IMR-90 (cell line): ENCODE measurements at regions not wholly inside any gene's neighbourhood (a gene's known extent, or its start where the extent isn't known, plus 50 kb on each side); places are given as distances from the start of the nearest gene placed in this dataset.

Source experiments
- ATAC-seq: fragments of 200-7000 bp; cut with Tn5 transposase; 2 replicates; pipeline ENCODE4 v1.9.1; 2020; ENCODE audit warnings: low read depth, mild to moderate bottlenecking, moderate library complexity
- BruUV-seq: library from RNA; stranded (reverse); fragments of 400-500 nt; replicated peaks from 2 replicates; lab custom pipeline; 2021; lab: Mats Ljungman, UMichigan
- CTCF ChIA-PET: fragments of 300-600 bp; formaldehyde crosslinking; extraction: SDS; loops from one replicate; lab custom pipeline; 2021; ENCODE audit warnings: antibody characterized with exemption; lab: Yijun Ruan, JAX
- POLR2A ChIA-PET: fragments of 300-600 bp; sonication (Branson Sonifier 250); formaldehyde crosslinking; loops from one replicate; lab custom pipeline; 2022; ENCODE audit warnings: antibody characterized with exemption; ENCODE audit not compliant: unreplicated experiment; lab: Charles Lee
- DNase-seq: peaks from one replicate; pipeline ENCODE4 v3.0.0; 2013
- H2AFZ ChIP-seq: replicated peaks from 2 replicates; pipeline ENCODE3; 2013; ENCODE audit warnings: low read length, mild to moderate bottlenecking; ENCODE audit not compliant: poor library complexity
- H2AK5ac ChIP-seq: 2 replicates; pipeline ENCODE4 v1.6.1; 2013; ENCODE audit warnings: low read depth, low read length, inconsistent platforms
- H2AK9ac ChIP-seq: replicated peaks from 2 replicates; pipeline ENCODE3; 2013; ENCODE audit warnings: mild to moderate bottlenecking, low read depth, low read length, moderate library complexity; ENCODE audit not compliant: poor library complexity
- H2BK120ac ChIP-seq: 2 replicates; pipeline ENCODE4 v1.6.1; 2013; ENCODE audit warnings: low read depth, low read length, inconsistent platforms
- H2BK15ac ChIP-seq: 3 replicates; pipeline ENCODE4 v1.6.1; 2013; ENCODE audit warnings: low read depth, low read length, inconsistent platforms
- H2BK20ac ChIP-seq: 2 replicates; pipeline ENCODE4 v1.6.1; 2013; ENCODE audit warnings: low read depth, mild to moderate bottlenecking, inconsistent platforms, low read length, moderate library complexity
- H2BK5ac ChIP-seq: 2 replicates; pipeline ENCODE4 v1.6.1; 2013; ENCODE audit warnings: mild to moderate bottlenecking, low read depth, low read length, inconsistent platforms; ENCODE audit not compliant: poor library complexity, severe bottlenecking
- H3K14ac ChIP-seq: replicated peaks from 2 replicates; pipeline ENCODE4 v1.6.1; 2013; ENCODE audit warnings: low read depth, low read length, inconsistent platforms
- H3K18ac ChIP-seq: 2 replicates; pipeline ENCODE4 v1.6.1; 2013; ENCODE audit warnings: low read depth, low read length, control low read depth
- H3K23ac ChIP-seq: 2 replicates; pipeline ENCODE4 v1.6.1; 2013; ENCODE audit warnings: low read depth, low read length, inconsistent platforms
- H3K27ac ChIP-seq: 2 replicates; pipeline ENCODE4 v1.5.1; 2013; ENCODE audit warnings: mild to moderate bottlenecking, control low read depth, low read length; ENCODE audit not compliant: insufficient read depth
- H3K27me3 ChIP-seq: 2 replicates; pipeline ENCODE4 v1.6.1; 2013; ENCODE audit warnings: low read length; ENCODE audit not compliant: control insufficient read depth, insufficient read depth
- H3K36me3 ChIP-seq: 2 replicates; pipeline ENCODE4 v1.6.1; 2013; ENCODE audit warnings: low read length, mixed read lengths; ENCODE audit not compliant: control insufficient read depth, insufficient read depth
- H3K4ac ChIP-seq: 2 replicates; pipeline ENCODE4 v1.6.1; 2013; ENCODE audit warnings: low read depth, low read length, inconsistent platforms
- H3K4me1 ChIP-seq: 2 replicates; pipeline ENCODE4 v1.6.1; 2013; ENCODE audit warnings: low read length, mixed read lengths; ENCODE audit not compliant: control insufficient read depth, insufficient read depth
- H3K4me2 ChIP-seq: 2 replicates; pipeline ENCODE4 v1.6.1; 2013; ENCODE audit warnings: low read depth, mild to moderate bottlenecking, control low read depth, low read length, moderate library complexity
- H3K4me3 ChIP-seq: 2 replicates; pipeline ENCODE4 v1.5.1; 2013; ENCODE audit warnings: low read depth, mild to moderate bottlenecking, control low read depth, low read length, moderate library complexity; ENCODE audit not compliant: insufficient read depth
- H3K56ac ChIP-seq: 2 replicates; pipeline ENCODE4 v1.6.1; 2013; ENCODE audit warnings: low read length, inconsistent platforms; ENCODE audit not compliant: insufficient read depth; ENCODE audit errors: extremely low read depth
- H3K79me1 ChIP-seq, 2 experiments: 2 replicates each; pipeline ENCODE4 v1.6.1; 2013; ENCODE audit warnings: low read length in 2 of 2, inconsistent platforms in 1 of 2, low read depth in 1 of 2
- H3K9ac ChIP-seq: 2 replicates; pipeline ENCODE4 v1.6.1; 2013; ENCODE audit warnings: low read depth, low read length, control low read depth
- H3K9me1 ChIP-seq: 2 replicates; pipeline ENCODE4 v1.6.1; 2013; ENCODE audit warnings: low read length, inconsistent platforms; ENCODE audit not compliant: insufficient read depth
- H3K9me3 ChIP-seq: 2 replicates; pipeline ENCODE4 v1.6.1; 2013; ENCODE audit warnings: low read length; ENCODE audit not compliant: control insufficient read depth, insufficient read depth
- H4K20me1 ChIP-seq: 2 replicates; pipeline ENCODE4 v1.6.1; 2013; ENCODE audit warnings: low read length, inconsistent platforms; ENCODE audit not compliant: insufficient read depth
- H4K5ac ChIP-seq: 2 replicates; pipeline ENCODE4 v1.6.1; 2013; ENCODE audit warnings: mild to moderate bottlenecking, low read depth, low read length, control low read depth
- H4K8ac ChIP-seq, 2 experiments: 2 replicates each; pipeline ENCODE4 v1.6.1; 2013; ENCODE audit warnings: low read depth in 2 of 2, low read length in 2 of 2, control low read depth in 1 of 2, inconsistent platforms in 1 of 2
- H4K91ac ChIP-seq: 2 replicates; pipeline ENCODE4 v1.6.1; 2013; ENCODE audit warnings: low read depth, low read length, inconsistent platforms; ENCODE audit not compliant: insufficient read depth
- BHLHE40 ChIP-seq: fragments of 150-350 bp; IDR thresholded peaks from 2 replicates; pipeline ENCODE4 v1.6.1; 2016; ENCODE audit warnings: mild to moderate bottlenecking, low read depth, low read length
- CTCF ChIP-seq: conservative IDR thresholded peaks from 2 replicates; pipeline ENCODE4 v1.5.1; 2012; ENCODE audit warnings: mild to moderate bottlenecking, low read depth, low read length, improper control_type of control experiment
- ELK1 ChIP-seq: fragments of 150-350 bp; IDR thresholded peaks from 2 replicates; pipeline ENCODE4 v1.6.1; 2016; ENCODE audit warnings: low read depth, mild to moderate bottlenecking, low read length, moderate library complexity, borderline replicate concordance
- MAFK ChIP-seq: IDR thresholded peaks from 2 replicates; pipeline ENCODE4 v1.6.1; 2012; ENCODE audit warnings: low read depth, low read length, improper control_type of control experiment
- NFE2L2 ChIP-seq: fragments of 150-350 bp; IDR thresholded peaks from 2 replicates; pipeline ENCODE4 v1.6.1; 2016; ENCODE audit warnings: low read depth, mild to moderate bottlenecking, low read length
- POLR2A ChIP-seq: IDR thresholded peaks from 2 replicates; pipeline ENCODE4 v1.6.1; 2012; ENCODE audit warnings: mild to moderate bottlenecking, low read depth, low read length
- RAD21 ChIP-seq: IDR thresholded peaks from 2 replicates; pipeline ENCODE4 v1.6.1; 2012; ENCODE audit warnings: low read length, improper control_type of control experiment
- RCOR1 ChIP-seq: IDR thresholded peaks from 2 replicates; pipeline ENCODE4 v1.6.1; 2012; ENCODE audit warnings: mild to moderate bottlenecking, low read length, improper control_type of control experiment; ENCODE audit not compliant: insufficient replicate concordance
- RFX5 ChIP-seq: IDR thresholded peaks from 2 replicates; pipeline ENCODE4 v1.8.0; 2012; ENCODE audit warnings: low read depth, mild to moderate bottlenecking, low read length, moderate library complexity
- SMC3 ChIP-seq: fragments of 150-350 bp; IDR thresholded peaks from 2 replicates; pipeline ENCODE4 v1.6.1; 2016; ENCODE audit warnings: low read depth, mild to moderate bottlenecking, antibody characterized with exemption, low read length, moderate library complexity
- WGBS, 2 experiments: methylation state at CpG; one replicate each; pipeline versions ENCODE4 v1.1.5 to v1.1.7; 2013; ENCODE audit warnings: missing lambda C conversion rate in 2 of 2; ENCODE audit not compliant: insufficient read length in 1 of 2; ENCODE audit errors: extremely low coverage in 2 of 2; 5-methylcytosine and 5-hydroxymethylcytosine counted together
- dilution Hi-C: fragments of 300-500 bp; cut with HindIII; formaldehyde crosslinking; loops from one replicate; pipeline ENCODE4 v1.14.3; 2018; ENCODE audit warnings: low sequenced_read_pairs; ENCODE audit not compliant: unreplicated experiment
- in situ Hi-C: fragments of 300-500 bp; cut with MboI; formaldehyde crosslinking; loops from 3 replicates; pipeline ENCODE4 v1.14.3; 2019; ENCODE audit warnings: low sequenced_read_pairs, inconsistent platforms, mixed read lengths
- intact Hi-C: fragments of 100-400 bp; cut with micrococcal nuclease; formaldehyde crosslinking; loops from 2 replicates; pipeline ENCODE4 v1.10.0; 2022

DNA sequence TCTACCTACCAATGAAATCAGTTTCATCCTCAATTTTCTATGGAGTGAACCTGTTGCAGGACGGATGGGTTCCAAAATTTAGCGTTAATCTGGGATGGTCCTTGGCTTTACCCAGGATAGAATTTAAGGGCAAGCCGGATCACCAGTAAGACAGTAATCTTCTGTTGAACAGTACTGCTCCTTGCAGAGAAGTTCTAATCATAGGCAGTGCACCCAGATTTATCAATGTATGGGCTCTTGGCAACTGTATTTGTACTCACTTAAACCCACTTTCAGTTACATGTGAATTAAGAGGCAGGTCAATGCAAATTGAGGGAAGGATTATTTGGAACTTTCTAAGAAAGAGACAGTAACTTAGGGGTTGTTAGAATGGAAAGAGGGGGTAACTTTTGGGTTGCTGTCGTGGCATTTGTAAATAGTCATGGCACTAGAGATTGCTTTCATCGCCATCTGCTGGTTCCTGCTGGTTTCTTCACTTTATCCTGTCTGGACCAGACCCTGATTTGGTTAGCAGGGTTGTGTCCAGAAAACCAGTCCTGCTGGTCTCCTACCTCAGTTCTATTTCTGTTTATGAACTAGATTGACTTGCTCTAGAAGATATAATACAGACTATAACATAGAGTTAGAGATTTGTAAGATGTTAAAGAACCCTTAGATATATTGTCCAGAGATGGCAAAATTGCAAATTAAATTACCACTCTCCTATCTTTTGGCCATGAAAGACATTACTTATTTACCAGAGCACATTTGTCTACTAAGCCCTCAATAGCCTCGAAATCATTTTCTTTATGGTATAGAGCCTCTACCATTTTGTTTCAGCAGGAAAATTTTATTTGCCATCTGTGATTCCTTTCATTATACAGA lies 646.3 kb downstream of the UTRN start:
- H3K9me3 ChIP-seq = no peaks in the 10 kb centered on the region
- in situ Hi-C loops (no loop called here), intact Hi-C loops (loop anchor here (1.0 to 10.0 kb wide), 4 partner anchors 281 to 773 kb away; no protein-coding TSS in a partner anchor), dilution Hi-C loops (no loop called here)
- peak; percentile 36 for DNase-seq
- peak overlapping the region; percentile 74; the same call in 1 of the 2 replicates for H3K4me2 ChIP-seq
- H2BK15ac ChIP-seq = no peak overlapping the region
- H3K4ac ChIP-seq = no peak overlapping the region
- no peak overlapping the region; the same call in 1 of the 2 replicates for H4K5ac ChIP-seq
- TF ChIP-seq NFE2L2 (no peak), CTCF (peak; percentile 66), MAFK (no peak), POLR2A (no peak), RAD21 (peak; percentile 70), RCOR1 (no peak), ELK1 (no peak), SMC3 (peak; percentile 81), BHLHE40 (no peak), RFX5 (no peak)
- H2AK5ac ChIP-seq = no peak overlapping the region
- H4K8ac ChIP-seq = no peak overlapping the region
- no TSS peak for BruUV-seq
- no peak overlapping the region for H2AK9ac ChIP-seq
- H4K20me1 ChIP-seq = no peaks in the 10 kb centered on the region
- H3K4me1 ChIP-seq = no peaks in the 10 kb centered on the region
- POLR2A ChIA-PET = no interaction called here
- H3K14ac ChIP-seq = no peak overlapping the region
- H3K18ac ChIP-seq = no peak overlapping the region; the same call in 1 of the 2 replicates
- no peak overlapping the region for H4K91ac ChIP-seq
- H3K27me3 ChIP-seq = no peaks in the 10 kb centered on the region
- no peak overlapping the region for H3K4me3 ChIP-seq
- H3K27ac ChIP-seq = no peak overlapping the region
- no peak overlapping the region for H2BK5ac ChIP-seq
- no peaks in the 10 kb centered on the region for H3K36me3 ChIP-seq
- H3K23ac ChIP-seq = no peak overlapping the region
- no peak overlapping the region for H3K56ac ChIP-seq
- no peaks in the 10 kb centered on the region for H3K9me1 ChIP-seq
- H2AFZ ChIP-seq = no peak overlapping the region
- ATAC-seq = peak; percentile 76
- CTCF ChIA-PET = no interaction called here
- no CpG with 5 or more reads among the region's 6 CpGs for WGBS, 2 experiments
- H2BK120ac ChIP-seq = no peak overlapping the region
- H3K9ac ChIP-seq = no peak overlapping the region
- H2BK20ac ChIP-seq = no peak overlapping the region
- H3K79me1 ChIP-seq = no peaks in the 10 kb centered on the region
